Liver (tissue), 7 donors: ENCODE measurements at regions not wholly inside any gene's neighbourhood (a gene's known extent, or its start where the extent isn't known, plus 50 kb on each side); places are given as distances from the start of the nearest gene placed in this dataset.
A peak's percentile ranks its signal among the peaks of the same experiment; 100 is the strongest.

ENCODE experiments used
- DNase-seq: peaks from one replicate; pipeline ENCODE4 v3.0.0-alpha.2; 2017; ENCODE audit warnings: low spot score
- H3K27ac ChIP-seq, 2 donors: one replicate each; pipeline ENCODE4 v1.7.0; 2013; ENCODE audit warnings: inconsistent platforms in 2 of 2, low read length in 2 of 2, control low read depth in 1 of 2, low read depth in 1 of 2, mild to moderate bottlenecking in 1 of 2
- H3K27me3 ChIP-seq, 4 donors: one replicate each; pipeline versions ENCODE4 v1.6.1 to v1.7.0; 2013; ENCODE audit warnings: low read length in 3 of 4, inconsistent platforms in 1 of 4, mild to moderate bottlenecking in 1 of 4, moderate library complexity in 1 of 4; ENCODE audit not compliant: control insufficient read depth in 4 of 4, insufficient read depth in 4 of 4
- H3K36me3 ChIP-seq, 4 donors: one replicate each; pipeline versions ENCODE4 v1.6.1 to v1.7.0; 2013; ENCODE audit warnings: low read length in 3 of 4, mild to moderate bottlenecking in 3 of 4, low read depth in 1 of 4, moderate library complexity in 1 of 4; ENCODE audit not compliant: control insufficient read depth in 4 of 4, insufficient read depth in 3 of 4
- H3K4me1 ChIP-seq, 4 donors: one replicate each; pipeline versions ENCODE4 v1.6.1 to v1.7.0; 2013; ENCODE audit warnings: low read length in 3 of 4, mild to moderate bottlenecking in 3 of 4, moderate library complexity in 1 of 4; ENCODE audit not compliant: control insufficient read depth in 4 of 4, insufficient read depth in 4 of 4
- H3K4me3 ChIP-seq, 3 donors: one replicate each; pipeline versions ENCODE4 v1.6.1 to v1.7.0; 2013; ENCODE audit warnings: low read length in 3 of 3, control low read depth in 1 of 3, low read depth in 1 of 3, mild to moderate bottlenecking in 1 of 3
- H3K9ac ChIP-seq, 2 donors: one replicate each; pipeline ENCODE4 v1.7.0; 2013; ENCODE audit warnings: low read length in 2 of 2, mild to moderate bottlenecking in 2 of 2, moderate library complexity in 2 of 2, control low read depth in 1 of 2, low read depth in 1 of 2
- H3K9me3 ChIP-seq, 4 donors: one replicate each; pipeline versions ENCODE4 v1.6.1 to v1.7.0; 2013; ENCODE audit warnings: low read length in 3 of 4; ENCODE audit not compliant: control insufficient read depth in 4 of 4
- EGR1 ChIP-seq, 2 donors: IDR thresholded peaks; 2 replicates each; pipeline ENCODE4 v1.6.1; 2016 to 2018; ENCODE audit warnings: antibody characterized with exemption in 2 of 2, low read depth in 2 of 2
- FOXA2 ChIP-seq: IDR thresholded peaks from 2 replicates; pipeline ENCODE4 v1.6.1; 2016; ENCODE audit warnings: antibody characterized with exemption
- GABPA ChIP-seq, 2 donors: IDR thresholded peaks in 1 of 2; conservative IDR thresholded peaks in 1 of 2; 2 replicates each; pipeline ENCODE4 v1.6.1; 2016; ENCODE audit warnings: antibody characterized with exemption in 2 of 2, mild to moderate bottlenecking in 1 of 2, moderate library complexity in 1 of 2
- HNF4A ChIP-seq, 2 donors: conservative IDR thresholded peaks; 2 replicates each; pipeline ENCODE4 v1.6.1; 2016; ENCODE audit warnings: antibody characterized with exemption in 2 of 2, mild to moderate bottlenecking in 2 of 2
- HNF4G ChIP-seq: IDR thresholded peaks from 2 replicates; pipeline ENCODE4 v1.6.1; 2016; ENCODE audit warnings: antibody characterized with exemption
- JUND ChIP-seq, 2 donors: IDR thresholded peaks; 2 replicates each; pipeline ENCODE4 v1.6.1; 2016; ENCODE audit warnings: antibody characterized with exemption in 2 of 2
- NR2F2 ChIP-seq: IDR thresholded peaks from 2 replicates; pipeline ENCODE4 v1.6.1; 2016; ENCODE audit warnings: antibody characterized with exemption
- RAD21 ChIP-seq, 2 donors: IDR thresholded peaks; 2 replicates each; pipeline ENCODE4 v1.6.1; 2016; ENCODE audit warnings: antibody characterized with exemption in 2 of 2, mild to moderate bottlenecking in 2 of 2
- RXRA ChIP-seq, 2 donors: IDR thresholded peaks; 2 replicates each; pipeline ENCODE4 v1.6.1; 2017 to 2018; ENCODE audit warnings: antibody characterized with exemption in 2 of 2, mild to moderate bottlenecking in 1 of 2
- SP1 ChIP-seq: IDR thresholded peaks from 2 replicates; pipeline ENCODE4 v1.6.1; 2018; ENCODE audit warnings: antibody characterized with exemption, mild to moderate bottlenecking
- TAF1 ChIP-seq: conservative IDR thresholded peaks from 2 replicates; pipeline ENCODE4 v1.6.1; 2016; ENCODE audit warnings: antibody characterized with exemption, mild to moderate bottlenecking
- YY1 ChIP-seq: IDR thresholded peaks from 2 replicates; pipeline ENCODE4 v1.6.1; 2016; ENCODE audit warnings: antibody characterized with exemption, mild to moderate bottlenecking
- WGBS: extraction: QIAGEN DNeasy Blood & Tissue Kit; methylation state at CpG from one replicate; pipeline ENCODE4 v1.1.7; 2013; 5-methylcytosine and 5-hydroxymethylcytosine counted together
- TF ChIP-seq, protein P1 (sequence below): IDR thresholded peaks from 2 replicates; pipeline ENCODE4 v1.6.1; 2016; ENCODE audit warnings: antibody characterized with exemption, mild to moderate bottlenecking
- TF ChIP-seq, protein P2 (sequence below): IDR thresholded peaks from 2 replicates; pipeline ENCODE4 v1.6.1; 2016; ENCODE audit warnings: antibody characterized with exemption
- TF ChIP-seq, protein P3 (sequence below): IDR thresholded peaks from 2 replicates; pipeline ENCODE4 v1.6.1; 2016; ENCODE audit warnings: antibody characterized with exemption
- TF ChIP-seq, protein P4 (sequence below): IDR thresholded peaks from 2 replicates; pipeline ENCODE4 v1.6.1; 2016; ENCODE audit warnings: antibody characterized with exemption
- donor health status: healthy.
- donor health status: healthy.
- donor health status: healthy.
- donor health status: healthy.

DNA sequence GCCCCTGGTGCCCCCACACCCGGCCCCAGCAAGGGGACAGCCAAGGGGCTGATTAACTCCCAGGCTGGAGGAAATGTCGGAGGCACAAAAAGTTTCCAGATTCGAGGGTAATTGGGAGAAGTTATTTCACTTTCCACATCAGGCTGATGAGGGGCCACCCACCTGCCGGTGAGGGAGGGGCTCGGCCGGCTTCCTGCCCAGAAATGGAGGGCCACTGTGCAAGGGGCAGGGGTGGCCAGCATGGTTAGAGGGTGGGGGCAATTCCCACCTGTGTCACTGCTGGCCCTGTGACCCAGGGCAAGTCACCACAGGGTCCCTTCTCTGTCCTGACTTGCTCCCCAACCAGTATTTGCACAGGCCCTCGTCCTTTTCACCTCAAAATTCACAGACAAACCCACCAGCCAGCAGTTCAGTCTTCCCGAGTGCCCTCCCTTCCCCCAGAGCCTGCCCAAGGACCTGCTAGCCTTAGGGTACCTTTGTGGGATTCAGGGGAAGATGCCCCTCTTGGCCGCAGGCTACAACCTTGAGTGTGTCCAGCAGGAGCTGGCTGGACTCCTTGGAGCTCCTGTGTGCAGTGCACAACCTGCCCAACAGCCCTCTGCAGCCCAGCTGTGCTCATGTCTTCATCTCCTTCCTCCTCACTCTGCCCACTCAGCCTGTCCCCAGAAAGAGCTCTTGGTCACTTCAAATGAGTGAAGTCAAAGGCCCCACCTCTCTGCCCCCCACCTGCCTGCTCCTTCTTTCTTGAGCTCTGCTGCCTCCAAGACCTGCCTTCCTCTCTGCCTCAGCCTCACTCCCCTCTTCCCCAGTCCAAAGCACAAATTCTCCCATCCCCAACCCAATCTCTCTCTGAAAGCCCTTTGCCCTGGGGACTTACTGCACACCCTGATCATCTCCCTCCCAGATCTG lies 130.5 kb downstream of the BARX1 start:
- TF ChIP-seq EGR1 (IDR thresholded peaks at IDR 0.05; ENCODE audit: low read depth in 2 of 2) (no peak), SP1 (no peak), RAD21 (IDR thresholded peaks at IDR 0.05) (no peak), HNF4A (conservative IDR thresholded peaks at IDR 0.05) (no peak), FOXA2 (no peak), RXRA (IDR thresholded peaks at IDR 0.05) (no peak), HNF4G (no peak), NR2F2 (no peak), GABPA (IDR thresholded peaks at IDR 0.05 in 1 of 2, conservative IDR thresholded peaks at IDR 0.05 in 1 of 2) (no peak), TAF1 (no peak), JUND (IDR thresholded peaks at IDR 0.05) (no peak), YY1 (no peak)
- TF ChIP-seq, protein P1, sequence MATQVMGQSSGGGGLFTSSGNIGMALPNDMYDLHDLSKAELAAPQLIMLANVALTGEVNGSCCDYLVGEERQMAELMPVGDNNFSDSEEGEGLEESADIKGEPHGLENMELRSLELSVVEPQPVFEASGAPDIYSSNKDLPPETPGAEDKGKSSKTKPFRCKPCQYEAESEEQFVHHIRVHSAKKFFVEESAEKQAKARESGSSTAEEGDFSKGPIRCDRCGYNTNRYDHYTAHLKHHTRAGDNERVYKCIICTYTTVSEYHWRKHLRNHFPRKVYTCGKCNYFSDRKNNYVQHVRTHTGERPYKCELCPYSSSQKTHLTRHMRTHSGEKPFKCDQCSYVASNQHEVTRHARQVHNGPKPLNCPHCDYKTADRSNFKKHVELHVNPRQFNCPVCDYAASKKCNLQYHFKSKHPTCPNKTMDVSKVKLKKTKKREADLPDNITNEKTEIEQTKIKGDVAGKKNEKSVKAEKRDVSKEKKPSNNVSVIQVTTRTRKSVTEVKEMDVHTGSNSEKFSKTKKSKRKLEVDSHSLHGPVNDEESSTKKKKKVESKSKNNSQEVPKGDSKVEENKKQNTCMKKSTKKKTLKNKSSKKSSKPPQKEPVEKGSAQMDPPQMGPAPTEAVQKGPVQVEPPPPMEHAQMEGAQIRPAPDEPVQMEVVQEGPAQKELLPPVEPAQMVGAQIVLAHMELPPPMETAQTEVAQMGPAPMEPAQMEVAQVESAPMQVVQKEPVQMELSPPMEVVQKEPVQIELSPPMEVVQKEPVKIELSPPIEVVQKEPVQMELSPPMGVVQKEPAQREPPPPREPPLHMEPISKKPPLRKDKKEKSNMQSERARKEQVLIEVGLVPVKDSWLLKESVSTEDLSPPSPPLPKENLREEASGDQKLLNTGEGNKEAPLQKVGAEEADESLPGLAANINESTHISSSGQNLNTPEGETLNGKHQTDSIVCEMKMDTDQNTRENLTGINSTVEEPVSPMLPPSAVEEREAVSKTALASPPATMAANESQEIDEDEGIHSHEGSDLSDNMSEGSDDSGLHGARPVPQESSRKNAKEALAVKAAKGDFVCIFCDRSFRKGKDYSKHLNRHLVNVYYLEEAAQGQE = no peak
- TF ChIP-seq, protein P2, sequence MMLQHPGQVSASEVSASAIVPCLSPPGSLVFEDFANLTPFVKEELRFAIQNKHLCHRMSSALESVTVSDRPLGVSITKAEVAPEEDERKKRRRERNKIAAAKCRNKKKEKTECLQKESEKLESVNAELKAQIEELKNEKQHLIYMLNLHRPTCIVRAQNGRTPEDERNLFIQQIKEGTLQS = no peak
- TF ChIP-seq, protein P3, sequence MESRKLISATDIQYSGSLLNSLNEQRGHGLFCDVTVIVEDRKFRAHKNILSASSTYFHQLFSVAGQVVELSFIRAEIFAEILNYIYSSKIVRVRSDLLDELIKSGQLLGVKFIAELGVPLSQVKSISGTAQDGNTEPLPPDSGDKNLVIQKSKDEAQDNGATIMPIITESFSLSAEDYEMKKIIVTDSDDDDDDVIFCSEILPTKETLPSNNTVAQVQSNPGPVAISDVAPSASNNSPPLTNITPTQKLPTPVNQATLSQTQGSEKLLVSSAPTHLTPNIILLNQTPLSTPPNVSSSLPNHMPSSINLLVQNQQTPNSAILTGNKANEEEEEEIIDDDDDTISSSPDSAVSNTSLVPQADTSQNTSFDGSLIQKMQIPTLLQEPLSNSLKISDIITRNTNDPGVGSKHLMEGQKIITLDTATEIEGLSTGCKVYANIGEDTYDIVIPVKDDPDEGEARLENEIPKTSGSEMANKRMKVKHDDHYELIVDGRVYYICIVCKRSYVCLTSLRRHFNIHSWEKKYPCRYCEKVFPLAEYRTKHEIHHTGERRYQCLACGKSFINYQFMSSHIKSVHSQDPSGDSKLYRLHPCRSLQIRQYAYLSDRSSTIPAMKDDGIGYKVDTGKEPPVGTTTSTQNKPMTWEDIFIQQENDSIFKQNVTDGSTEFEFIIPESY = no peak
- TF ChIP-seq, protein P4, sequence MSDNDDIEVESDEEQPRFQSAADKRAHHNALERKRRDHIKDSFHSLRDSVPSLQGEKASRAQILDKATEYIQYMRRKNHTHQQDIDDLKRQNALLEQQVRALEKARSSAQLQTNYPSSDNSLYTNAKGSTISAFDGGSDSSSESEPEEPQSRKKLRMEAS = no peak
- Histone ChIP-seq H3K36me3 (no peaks in the 10 kb centered on the region), H3K9ac (no peak overlapping the region), H3K27ac (no peak overlapping the region), H3K9me3 (peaks cover 0 to 4% (median 0%) of the 10 kb centered on the region in 4 donors), H3K4me1 (peaks cover 0 to 2% (median 0%) of the 10 kb centered on the region in 4 donors), H3K27me3 (peaks cover 0 to 15% (median 3%) of the 10 kb centered on the region in 4 donors), H3K4me3 (no peak overlapping the region)
- peak; percentile 20 for DNase-seq
- whole genome bisulfite sequencing = 75% methylated on average over 9 of the region's 9 CpGs
